ENCODE measurements at regions not wholly inside any gene's neighbourhood (a gene's known extent, or its start where the extent isn't known, plus 50 kb on each side); places are given as distances from the start of the nearest gene placed in this dataset.

- WGBS, 2 donors = 85 to 89% methylated on average over 12 of the region's 12 CpGs
- no peaks in the 10 kb centered on the region for H3K4me1 ChIP-seq
- TF ChIP-seq CTCF (IDR thresholded peaks at IDR 0.05) = no peak
- peaks cover 0 to 4% (median 0%) of the 10 kb centered on the region in 11 donors for H3K9me3 ChIP-seq
- no peaks in the 10 kb centered on the region for H3K27me3 ChIP-seq
- intact Hi-C loops (cut with DNase I) = no loop called here
- DNase-seq (no peak), ATAC-seq (no peak)
- no peak overlapping the region for H3K4me3 ChIP-seq
- no peak overlapping the region for H3K27ac ChIP-seq
- H3K36me3 ChIP-seq = no peaks in the 10 kb centered on the region
These were observed 52.9 kb upstream of the VCAN start for GRCh38 chr5:83418356-83419321.

Data from heart right ventricle (tissue), 16 donors.